Natural killer cell (primary cell): ENCODE measurements at regions not wholly inside any gene's neighbourhood (a gene's known extent, or its start where the extent isn't known, plus 50 kb on each side); places are given as distances from the start of the nearest gene placed in this dataset.

ENCODE experiments used
- ATAC-seq, 3 donors: fragments of 150-1000 bp in 2 of 3; fragments of 200-7000 bp in 1 of 3; cut with Tn5 transposase; 1 replicate in 1 of 3; 2 replicates in 2 of 3; pipeline ENCODE4 v1.10.0; 2021; ENCODE audit warnings: mild to moderate bottlenecking in 2 of 3, moderate library complexity in 2 of 3
- DNase-seq, 2 donors: peaks; one replicate each; pipeline versions ENCODE4 v3.0.0 to v3.0.0-alpha.2; 2013 to 2021; ENCODE audit warnings: mixed read lengths in 1 of 2
- H3K27ac ChIP-seq: one replicate; pipeline ENCODE4 v1.5.1; 2013; ENCODE audit warnings: mild to moderate bottlenecking, low read length
- H3K27me3 ChIP-seq: one replicate; pipeline ENCODE4 v1.6.1; 2013; ENCODE audit warnings: low read length; ENCODE audit not compliant: control insufficient read depth, insufficient read depth
- H3K36me3 ChIP-seq: one replicate; pipeline ENCODE4 v1.6.1; 2013; ENCODE audit warnings: low read length; ENCODE audit not compliant: control insufficient read depth, insufficient read depth
- H3K4me1 ChIP-seq: one replicate; pipeline ENCODE4 v1.6.1; 2013; ENCODE audit warnings: low read length; ENCODE audit not compliant: control insufficient read depth, insufficient read depth
- H3K4me3 ChIP-seq: one replicate; pipeline ENCODE4 v1.5.1; 2013; ENCODE audit warnings: low read length
- H3K9me3 ChIP-seq: one replicate; pipeline ENCODE4 v1.6.1; 2013; ENCODE audit warnings: low read length; ENCODE audit not compliant: control insufficient read depth, insufficient read depth
- H3K27ac Mint-ChIP-seq, 2 donors: one replicate each; pipeline ENCODE4 v1.8.0; 2022; ENCODE audit warnings: mild to moderate bottlenecking in 2 of 2, mixed read lengths in 2 of 2, moderate library complexity in 1 of 2
- H3K27me3 Mint-ChIP-seq, 2 donors: one replicate each; pipeline ENCODE4 v1.8.0; 2022; ENCODE audit warnings: low read depth in 2 of 2, mixed read lengths in 2 of 2
- H3K36me3 Mint-ChIP-seq: one replicate; pipeline ENCODE4 v1.8.0; 2022; ENCODE audit warnings: mixed read lengths
- H3K4me1 Mint-ChIP-seq, 2 donors: one replicate each; pipeline ENCODE4 v1.8.0; 2022; ENCODE audit warnings: mixed read lengths in 2 of 2
- H3K4me3 Mint-ChIP-seq: one replicate; pipeline ENCODE4 v1.8.0; 2022; ENCODE audit warnings: mild to moderate bottlenecking, moderate library complexity, mixed read lengths
- H3K9me3 Mint-ChIP-seq, 2 donors: one replicate each; pipeline ENCODE4 v1.8.0; 2022; ENCODE audit warnings: mixed read lengths in 2 of 2
- WGBS: methylation state at CpG from one replicate; pipeline ENCODE4 v1.1.7; 2013; ENCODE audit warnings: missing lambda C conversion rate; ENCODE audit not compliant: insufficient coverage; 5-methylcytosine and 5-hydroxymethylcytosine counted together
- intact Hi-C: fragments of 100-400 bp; cut with micrococcal nuclease; formaldehyde crosslinking; loops from one replicate; pipeline ENCODE4 v1.14.2; 2022
- TF ChIP-seq, protein P1 (sequence below): fragments of 200-600 bp; IDR thresholded peaks from one replicate; pipeline ENCODE4 v1.8.0; 2022; ENCODE audit warnings: antibody characterized with exemption

DNA sequence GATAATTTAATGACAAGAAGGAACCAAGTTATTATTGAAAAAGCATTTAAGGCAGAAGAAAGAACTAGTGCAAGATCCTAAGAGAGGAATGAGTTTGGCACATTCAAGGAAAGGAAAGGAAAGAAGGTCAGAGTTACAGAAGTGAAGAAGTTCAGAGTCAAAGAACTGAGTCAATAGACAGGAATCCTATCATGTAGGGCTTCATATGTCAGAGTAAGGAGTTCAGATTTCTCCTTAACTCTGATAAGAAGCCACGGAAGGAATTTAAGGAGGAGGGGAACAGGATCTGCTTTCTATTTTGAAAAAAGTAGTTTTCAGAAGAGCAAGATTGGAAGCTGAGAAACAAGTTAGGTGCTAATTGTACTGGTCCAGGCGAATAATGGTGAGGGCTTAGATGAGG lies 223.1 kb upstream of the FOXN3 start:
- intact Hi-C loops = no loop called here
- no peak for ATAC-seq
- H3K36me3 Mint-ChIP-seq = no peaks in the 10 kb centered on the region
- TF ChIP-seq, protein P1, sequence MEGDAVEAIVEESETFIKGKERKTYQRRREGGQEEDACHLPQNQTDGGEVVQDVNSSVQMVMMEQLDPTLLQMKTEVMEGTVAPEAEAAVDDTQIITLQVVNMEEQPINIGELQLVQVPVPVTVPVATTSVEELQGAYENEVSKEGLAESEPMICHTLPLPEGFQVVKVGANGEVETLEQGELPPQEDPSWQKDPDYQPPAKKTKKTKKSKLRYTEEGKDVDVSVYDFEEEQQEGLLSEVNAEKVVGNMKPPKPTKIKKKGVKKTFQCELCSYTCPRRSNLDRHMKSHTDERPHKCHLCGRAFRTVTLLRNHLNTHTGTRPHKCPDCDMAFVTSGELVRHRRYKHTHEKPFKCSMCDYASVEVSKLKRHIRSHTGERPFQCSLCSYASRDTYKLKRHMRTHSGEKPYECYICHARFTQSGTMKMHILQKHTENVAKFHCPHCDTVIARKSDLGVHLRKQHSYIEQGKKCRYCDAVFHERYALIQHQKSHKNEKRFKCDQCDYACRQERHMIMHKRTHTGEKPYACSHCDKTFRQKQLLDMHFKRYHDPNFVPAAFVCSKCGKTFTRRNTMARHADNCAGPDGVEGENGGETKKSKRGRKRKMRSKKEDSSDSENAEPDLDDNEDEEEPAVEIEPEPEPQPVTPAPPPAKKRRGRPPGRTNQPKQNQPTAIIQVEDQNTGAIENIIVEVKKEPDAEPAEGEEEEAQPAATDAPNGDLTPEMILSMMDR = no peak
- no peak for DNase-seq
- H3K4me3 Mint-ChIP-seq = no peak overlapping the region
- Histone ChIP-seq H3K4me3 (no peak overlapping the region), H3K27ac (no peak overlapping the region), H3K36me3 (no peaks in the 10 kb centered on the region), H3K27me3 (no peaks in the 10 kb centered on the region), H3K9me3 (no peaks in the 10 kb centered on the region), H3K4me1 (no peaks in the 10 kb centered on the region)
- H3K27ac Mint-ChIP-seq = peak overlapping the region; percentile 0 to 5
- H3K4me1 Mint-ChIP-seq = peaks cover 7 to 21% of the 10 kb centered on the region in 2 donors
- peaks cover 0 to 2% of the 10 kb centered on the region in 2 donors for H3K9me3 Mint-ChIP-seq
- 94% methylated on average over 2 of the region's 2 CpGs for WGBS
- no peaks in the 10 kb centered on the region for H3K27me3 Mint-ChIP-seq

DNA sequence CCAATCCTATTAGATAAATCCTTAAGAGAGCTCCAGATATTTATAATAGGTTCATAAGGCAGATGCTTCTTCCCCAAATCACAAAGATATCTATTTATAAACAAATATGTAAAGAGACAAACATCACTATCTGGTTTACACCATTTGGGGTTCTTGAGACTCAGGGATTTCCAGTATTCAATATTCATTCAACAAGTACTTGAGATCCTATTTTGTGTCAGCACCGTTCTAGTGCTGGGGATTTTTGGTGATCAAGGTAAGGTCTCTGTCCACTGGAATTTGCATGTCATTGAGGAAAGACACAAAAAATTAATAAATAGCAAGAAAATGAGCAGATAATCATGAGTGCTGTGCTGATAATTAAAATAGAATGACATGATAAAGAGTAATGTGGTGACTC lies 222.7 kb upstream of the FOXN3 start:
- DNase-seq (no peak), ATAC-seq (no peak)
- Histone ChIP-seq H3K36me3 (no peaks in the 10 kb centered on the region), H3K27me3 (no peaks in the 10 kb centered on the region), H3K27ac (no peak overlapping the region), H3K4me3 (no peak overlapping the region), H3K4me1 (no peaks in the 10 kb centered on the region), H3K9me3 (no peaks in the 10 kb centered on the region)
- TF ChIP-seq, protein P1 = no peak
- peaks cover 7 to 21% of the 10 kb centered on the region in 2 donors for H3K4me1 Mint-ChIP-seq
- intact Hi-C loops = no loop called here
- no peak overlapping the region for H3K4me3 Mint-ChIP-seq
- 70% methylated on average over 1 of the region's 1 CpG for WGBS
- H3K27ac Mint-ChIP-seq = peak overlapping the region; percentile 0 to 5
- no peaks in the 10 kb centered on the region for H3K36me3 Mint-ChIP-seq
- peaks cover 0 to 2% of the 10 kb centered on the region in 2 donors for H3K9me3 Mint-ChIP-seq
- H3K27me3 Mint-ChIP-seq = no peaks in the 10 kb centered on the region

DNA sequence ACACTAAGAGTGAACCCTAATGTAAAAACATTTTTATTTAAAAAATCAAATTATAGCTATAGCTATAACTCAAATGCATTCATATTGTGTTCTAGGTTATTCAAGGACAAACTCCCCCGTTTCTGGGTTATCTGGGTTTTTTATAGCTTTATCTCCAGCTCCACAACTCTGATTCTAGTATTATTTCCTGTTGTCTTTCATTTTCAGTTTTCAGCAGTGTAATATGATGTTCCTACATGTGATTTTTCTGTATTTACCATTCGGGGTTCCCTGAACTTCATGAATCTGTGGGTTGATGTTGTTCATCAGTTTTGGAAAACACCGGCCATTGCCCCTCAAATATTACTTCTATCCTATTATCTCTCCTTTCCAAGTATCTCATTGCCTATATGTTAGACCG lies 221.9 kb upstream of the FOXN3 start:
- H3K36me3 ChIP-seq = no peaks in the 10 kb centered on the region
- Mint-ChIP-seq H3K9me3 (peaks cover 0 to 2% of the 10 kb centered on the region in 2 donors), H3K4me1 (peaks cover 7 to 21% of the 10 kb centered on the region in 2 donors), H3K27me3 (no peaks in the 10 kb centered on the region), H3K36me3 (no peaks in the 10 kb centered on the region), H3K4me3 (no peak overlapping the region), H3K27ac (peak overlapping the region in 1 of 2 donors; percentile 8)
- 62% methylated on average over 2 of the region's 4 CpGs for WGBS
- no peaks in the 10 kb centered on the region for H3K27me3 ChIP-seq
- ATAC-seq (peak in 1 of 3 donors; percentile 58), DNase-seq (peak in 1 of 2 donors; percentile 35)
- no peak overlapping the region for H3K27ac ChIP-seq
- H3K9me3 ChIP-seq = no peaks in the 10 kb centered on the region
- no peaks in the 10 kb centered on the region for H3K4me1 ChIP-seq
- TF ChIP-seq, protein P1 = no peak
- no peak overlapping the region for H3K4me3 ChIP-seq
- intact Hi-C loops = no loop called here

DNA sequence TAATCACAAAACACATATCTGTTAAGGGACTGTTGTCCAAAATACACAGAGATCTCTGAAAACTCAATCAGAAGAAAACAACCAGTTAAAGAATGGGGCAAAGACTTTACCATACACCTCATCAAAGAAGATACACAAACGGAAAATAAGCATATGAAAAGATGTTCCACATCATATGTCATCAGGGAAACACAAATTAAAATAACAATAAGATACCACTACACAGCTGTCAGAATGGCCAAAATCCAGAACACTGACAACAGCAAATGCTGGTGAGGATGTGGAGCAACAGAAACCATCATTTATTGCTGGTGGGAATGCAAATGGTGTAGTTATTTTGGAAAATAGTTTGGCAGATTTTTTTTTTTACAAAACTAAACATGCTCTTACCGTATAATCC lies 220.5 kb upstream of the FOXN3 start:
- Histone ChIP-seq H3K36me3 (no peaks in the 10 kb centered on the region), H3K27ac (no peak overlapping the region), H3K9me3 (no peaks in the 10 kb centered on the region), H3K4me3 (no peak overlapping the region), H3K27me3 (no peaks in the 10 kb centered on the region), H3K4me1 (no peaks in the 10 kb centered on the region)
- Mint-ChIP-seq H3K4me1 (peaks cover 12 to 28% of the 10 kb centered on the region in 2 donors), H3K9me3 (peaks cover 0 to 2% of the 10 kb centered on the region in 2 donors), H3K4me3 (no peak overlapping the region), H3K36me3 (no peaks in the 10 kb centered on the region), H3K27me3 (no peaks in the 10 kb centered on the region), H3K27ac (no peak overlapping the region)
- WGBS = 88% methylated on average over 1 of the region's 2 CpGs
- no peak for ATAC-seq
- TF ChIP-seq, protein P1 = no peak
- intact Hi-C loops = no loop called here
- no peak for DNase-seq
